Kasumi-1 (cell line): ENCODE measurements at regions not wholly inside any gene's neighbourhood (a gene's known extent, or its start where the extent isn't known, plus 50 kb on each side); places are given as distances from the start of the nearest gene placed in this dataset.
"Not testable (repeated sequence)": the region's sequence is repeated elsewhere in the genome, so short reads cannot be mapped to it uniquely, and the experiment has no call there.

ENCODE experiments used
- DNase-seq, 2 experiments: peaks; one replicate each; lab custom pipeline; 2025; lab: John Stamatoyannopoulos, UW

GRCh38 chr16:59614466-59615240, 880.5 kb upstream of the GOT2 start:
- no peak for DNase-seq

DNA sequence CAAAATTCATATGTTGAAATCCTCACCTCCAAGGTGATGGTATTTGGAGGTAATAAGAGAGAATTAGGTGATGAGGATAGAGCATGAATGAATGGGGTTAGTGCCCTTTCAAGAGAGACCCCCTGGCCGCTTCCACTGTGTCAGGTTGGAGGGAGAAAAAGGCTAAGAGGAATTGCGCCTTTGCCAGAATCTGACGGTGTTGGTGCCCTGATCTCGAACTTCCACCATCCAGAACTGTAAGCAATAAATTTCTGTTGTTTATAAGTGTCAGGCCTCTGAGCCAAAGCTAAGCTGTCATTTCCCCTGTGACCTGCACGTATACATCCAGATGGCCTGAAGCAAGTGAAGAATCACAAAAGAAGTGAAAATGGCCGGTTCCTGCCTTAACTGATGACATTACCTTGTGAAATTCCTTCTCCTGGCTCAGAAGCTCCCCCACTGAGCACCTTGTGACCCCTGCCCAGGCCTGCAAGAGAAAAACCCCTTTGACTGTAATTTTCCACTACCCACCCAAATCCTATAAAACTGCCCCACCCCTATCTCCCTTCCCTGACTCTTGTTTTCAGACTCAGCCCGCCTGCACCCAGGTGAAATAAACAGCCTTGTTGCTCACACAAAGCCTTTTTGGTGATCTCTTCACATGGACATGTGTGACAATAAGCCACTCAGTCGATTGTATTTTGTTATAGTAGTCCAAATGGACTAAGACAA, 878.9 kb upstream of the GOT2 start:
- not testable (repeated sequence) for DNase-seq

DNA sequence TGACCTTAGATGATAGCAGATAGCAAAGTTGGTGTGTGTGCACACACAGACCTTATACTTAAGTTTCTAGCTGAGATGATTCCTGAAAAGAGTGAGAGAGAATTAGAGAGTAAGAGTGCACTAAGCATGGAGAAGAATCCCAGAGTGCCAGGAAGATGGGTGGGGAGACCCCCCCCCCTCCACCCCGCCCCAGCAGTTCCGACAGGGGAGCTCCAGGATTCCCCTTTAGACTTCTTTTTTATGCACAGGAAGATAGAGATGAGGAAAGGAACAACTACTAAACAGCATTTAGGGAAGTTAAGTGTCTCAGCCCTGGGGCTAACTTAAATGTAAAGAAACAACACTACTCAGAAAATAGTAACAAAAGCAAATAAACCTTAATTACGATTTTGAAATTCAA, 878.0 kb upstream of the GOT2 start:
- no peak for DNase-seq

- no peak for DNase-seq
Measured at GRCh38 chr16:59611556-59611955, 877.4 kb upstream of the GOT2 start.

GRCh38 chr16:59605706-59606105, 871.6 kb upstream of the GOT2 start:
- no peak for DNase-seq

DNA sequence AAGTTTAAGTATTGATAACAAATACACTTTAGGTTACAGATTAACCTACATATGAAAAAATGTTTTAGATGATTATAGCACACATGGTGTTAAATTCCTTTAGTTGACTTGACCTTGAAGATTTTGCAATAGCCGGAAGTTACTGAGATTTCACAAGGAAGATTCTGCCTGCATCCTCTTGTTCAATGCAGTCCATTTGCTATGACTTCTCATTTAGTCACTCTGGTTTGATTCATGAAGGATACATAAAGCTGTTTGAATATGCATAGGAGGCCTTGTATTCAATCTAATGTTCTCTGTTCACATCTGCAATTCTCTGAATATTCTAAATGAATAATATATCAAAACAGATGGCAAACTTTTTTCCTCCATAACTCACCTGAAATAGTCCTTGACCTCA, 870.2 kb upstream of the GOT2 start:
- DNase-seq = no peak

- no peak for DNase-seq
Measured at GRCh38 chr16:59601452-59601851, 867.3 kb upstream of the GOT2 start.

DNA sequence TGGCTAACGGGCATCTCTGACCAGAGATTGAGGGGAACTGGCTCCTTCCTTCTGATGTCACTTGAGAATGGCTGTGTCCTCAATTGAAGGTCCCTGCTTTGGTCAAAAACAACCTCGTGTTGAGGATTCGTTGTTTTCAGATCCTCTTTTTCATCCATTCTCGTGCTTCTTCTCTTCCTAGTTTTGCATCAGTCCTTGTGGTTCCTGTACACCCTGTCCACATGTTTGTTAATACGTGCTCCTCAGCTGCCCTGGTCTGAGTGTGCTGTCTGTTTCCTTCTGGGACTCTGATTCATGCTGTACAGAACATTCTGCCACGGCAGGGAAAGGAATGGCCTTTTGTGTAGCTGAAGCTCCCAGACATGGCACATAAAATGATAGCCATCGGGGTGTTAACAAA, 863.2 kb upstream of the GOT2 start:
- no peak for DNase-seq

DNA sequence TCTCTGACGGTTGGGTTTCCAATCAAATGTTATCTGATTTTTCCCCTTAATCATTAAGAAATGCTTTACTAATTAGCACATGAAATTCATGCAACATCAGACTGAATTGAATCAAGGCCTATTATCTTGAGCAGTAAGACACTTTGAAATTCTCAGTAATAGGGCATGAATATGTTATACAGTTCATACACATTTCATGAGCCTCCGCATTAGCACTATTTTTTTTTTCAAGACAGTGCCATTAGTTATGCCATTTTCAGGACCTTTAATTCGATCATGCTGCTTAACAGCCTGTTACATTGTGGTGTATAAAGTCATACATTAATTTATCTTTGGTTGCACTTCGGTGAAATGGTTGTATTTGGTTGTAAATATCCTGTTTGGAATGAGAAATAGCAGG, 862.6 kb upstream of the GOT2 start:
- DNase-seq = no peak

DNA sequence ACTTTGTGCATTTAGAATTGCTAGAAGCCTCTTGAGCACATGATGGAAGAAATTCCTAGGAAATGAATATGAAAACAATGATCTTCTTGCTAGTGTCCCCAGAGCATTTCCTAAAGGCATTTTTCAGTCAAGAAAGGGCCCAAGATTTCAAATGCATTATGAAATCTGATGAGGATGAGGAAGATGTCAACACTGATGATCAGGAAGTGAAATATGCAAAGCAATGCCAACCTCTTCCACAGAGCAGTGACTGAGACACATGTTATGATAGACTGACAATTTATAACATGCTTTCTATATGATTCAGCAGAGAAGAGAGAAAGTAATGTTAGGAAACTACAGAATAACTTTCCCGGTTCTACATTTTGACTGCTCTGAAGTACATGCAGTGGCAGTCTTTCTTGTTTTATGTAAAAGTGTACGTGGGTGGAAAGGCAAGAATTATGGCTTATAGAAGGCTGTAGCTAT, 859.1 kb upstream of the GOT2 start:
- DNase-seq = no peak

- DNase-seq = no peak
Measured at GRCh38 chr16:59591480-59591879, 857.4 kb upstream of the GOT2 start.

DNA sequence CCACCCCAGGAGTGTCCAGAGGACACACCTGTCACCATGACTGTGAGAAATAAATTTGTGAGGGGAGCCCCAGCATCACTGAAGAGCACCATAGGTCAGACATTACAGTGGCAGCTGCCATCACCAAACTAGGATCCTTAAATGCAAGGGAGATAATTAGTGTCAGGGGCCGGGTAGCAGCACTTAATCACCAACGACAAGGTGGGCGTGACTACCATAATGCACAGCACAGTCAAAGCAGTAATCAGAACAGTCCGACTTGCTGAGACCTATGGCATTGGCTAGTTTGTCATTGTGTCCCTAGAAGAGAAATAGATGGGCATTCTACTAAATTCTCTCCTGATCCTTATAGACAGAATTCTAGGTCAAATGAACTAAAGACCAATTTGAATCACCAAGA, 856.7 kb upstream of the GOT2 start:
- DNase-seq = no peak

DNA sequence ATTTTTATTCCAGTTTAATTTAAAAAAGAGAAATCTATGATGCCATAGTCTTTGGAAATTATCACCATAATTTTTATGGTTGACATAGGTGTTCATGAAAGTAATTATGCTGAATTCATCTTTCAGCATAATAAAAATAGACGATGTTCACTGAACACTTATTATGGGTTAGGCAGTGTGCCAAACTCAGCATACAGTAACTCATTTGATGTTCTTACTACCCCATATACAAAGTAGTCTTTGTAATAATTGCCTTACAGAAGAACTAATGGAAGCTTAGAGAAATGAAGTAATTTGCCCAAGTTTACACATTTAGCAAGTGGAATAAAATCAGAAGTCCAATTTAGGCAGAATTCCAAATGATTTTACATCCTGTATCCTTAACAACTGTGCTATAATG, 852.2 kb upstream of the GOT2 start:
- DNase-seq = no peak

GRCh38 chr16:59574296-59574695, 840.2 kb upstream of the GOT2 start:
- no peak for DNase-seq

DNA sequence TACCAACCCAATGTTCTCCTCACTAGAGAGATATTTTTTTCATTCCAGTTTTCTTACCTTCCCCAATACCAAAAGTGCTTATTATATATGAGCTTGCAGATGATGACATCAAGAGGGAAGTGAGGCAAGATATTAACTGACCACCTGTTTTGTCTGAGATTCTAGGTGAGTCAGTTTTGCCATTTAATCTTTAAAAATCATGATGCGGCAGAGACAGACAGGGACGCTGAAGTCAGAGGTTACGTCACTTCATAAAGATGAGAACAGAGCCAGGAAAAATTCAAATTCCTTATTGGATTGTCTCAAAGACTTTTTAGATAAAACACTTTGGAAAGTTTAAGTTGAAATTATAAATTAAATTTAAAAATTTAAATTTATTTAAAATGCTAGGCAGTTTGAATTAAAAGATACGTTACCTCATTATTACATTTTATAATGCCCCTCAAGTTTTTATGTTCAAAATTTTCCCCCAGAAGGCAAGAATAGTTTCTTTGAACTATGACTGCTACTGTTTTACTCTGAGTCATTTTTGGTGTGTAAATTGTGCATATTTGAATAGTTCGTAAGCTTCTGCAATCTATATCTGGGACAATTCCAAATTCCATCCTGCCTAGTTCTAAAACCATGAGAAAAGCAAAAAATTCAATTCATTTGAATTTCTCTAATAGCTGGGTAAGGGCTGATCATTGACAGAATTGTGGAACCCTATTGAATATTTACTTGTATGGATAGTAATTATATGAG, 839.6 kb upstream of the GOT2 start:
- no peak for DNase-seq

DNA sequence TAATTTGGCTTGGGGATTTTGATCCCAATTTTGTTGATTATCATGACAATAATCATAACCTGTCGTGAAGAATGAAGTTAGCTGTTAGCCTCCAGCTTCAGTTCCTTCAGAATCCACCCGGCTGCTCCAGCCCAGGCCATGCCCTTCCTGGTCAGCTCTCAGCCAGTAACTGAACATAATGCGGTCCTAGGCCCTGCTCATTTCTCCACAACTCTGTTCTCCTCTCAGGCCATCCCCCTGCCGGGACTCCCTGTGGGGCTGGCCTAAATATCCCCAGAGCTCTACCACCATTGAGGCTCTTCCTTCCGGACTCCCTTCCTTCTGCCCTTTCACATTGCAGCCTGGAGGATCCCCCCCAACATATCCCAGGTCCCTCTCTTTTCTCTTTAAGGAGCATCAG, 833.4 kb upstream of the GOT2 start:
- no peak for DNase-seq

DNA sequence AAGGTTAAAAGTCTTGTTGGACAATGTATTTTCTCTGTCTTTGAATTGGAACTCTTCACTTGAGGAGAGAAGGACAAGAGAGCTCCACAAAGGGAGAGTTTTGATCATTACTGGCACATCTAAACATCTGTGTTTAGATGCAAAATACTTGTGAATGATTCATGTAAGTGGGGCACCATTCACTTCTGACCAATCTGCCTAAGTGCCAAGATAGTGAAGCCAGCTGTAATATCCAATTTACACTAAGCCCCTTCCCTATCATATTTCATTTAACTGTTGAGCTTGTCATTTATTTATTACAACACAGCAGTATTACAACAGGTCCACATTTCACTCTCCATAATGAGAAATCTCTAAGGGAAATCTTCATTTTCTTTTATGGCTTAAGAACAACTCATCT, 832.3 kb upstream of the GOT2 start:
- no peak for DNase-seq

DNA sequence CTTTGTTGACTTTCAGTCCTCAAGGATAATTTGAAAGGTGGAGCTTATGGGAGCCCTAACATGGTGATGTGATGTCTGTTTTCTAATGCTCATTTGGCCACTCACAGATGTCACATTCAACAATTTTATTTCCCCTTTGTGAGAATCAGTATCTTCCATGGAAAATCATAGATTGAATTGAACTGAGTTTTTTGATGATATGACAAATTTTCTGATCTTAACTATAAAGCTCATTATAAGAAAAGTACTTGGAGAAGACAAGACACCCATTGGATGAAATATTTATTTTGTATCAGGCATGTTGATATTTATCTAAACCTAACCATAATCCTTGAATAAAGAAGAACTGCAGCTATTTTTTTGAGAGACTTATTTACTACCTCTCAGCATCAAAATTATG, 824.6 kb upstream of the GOT2 start:
- no peak for DNase-seq

DNA sequence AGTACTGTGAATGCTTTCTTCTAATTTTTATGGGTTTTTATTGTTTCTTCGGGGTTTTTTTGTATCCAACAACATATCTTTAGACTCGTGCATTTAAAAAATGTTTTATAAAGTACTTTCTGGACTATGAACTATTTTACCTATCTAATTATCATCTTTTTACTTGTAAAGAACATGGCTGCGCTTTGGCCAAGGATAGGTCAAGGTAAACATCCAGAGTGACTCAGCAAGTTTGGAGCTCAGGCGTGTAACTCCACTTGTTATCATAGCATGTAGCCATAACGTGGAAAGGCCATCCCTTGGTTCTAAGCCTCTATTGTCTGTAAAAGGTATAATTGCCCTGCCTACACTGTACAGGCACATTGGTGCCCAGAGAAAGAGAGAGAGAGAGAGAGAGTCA, 818.0 kb upstream of the GOT2 start:
- no peak for DNase-seq

DNA sequence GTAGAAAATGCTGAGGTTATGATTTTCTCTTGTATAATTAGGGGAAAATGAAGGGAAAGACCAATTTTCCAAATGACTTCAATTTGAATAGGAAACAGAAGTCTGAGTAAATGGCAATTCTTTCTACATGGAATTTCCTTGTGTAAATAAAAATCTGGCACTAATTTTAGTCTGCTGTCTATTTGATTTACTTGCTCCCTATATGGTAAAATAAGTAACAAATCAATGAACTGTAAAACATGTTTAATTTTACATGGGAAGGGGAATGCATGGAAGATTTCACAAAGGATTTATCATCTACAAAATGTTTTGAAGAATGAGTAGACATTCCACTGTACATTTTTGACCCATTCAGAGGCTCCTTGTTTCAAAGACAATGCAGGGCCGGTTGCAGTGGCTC, 811.6 kb upstream of the GOT2 start:
- no peak for DNase-seq

DNA sequence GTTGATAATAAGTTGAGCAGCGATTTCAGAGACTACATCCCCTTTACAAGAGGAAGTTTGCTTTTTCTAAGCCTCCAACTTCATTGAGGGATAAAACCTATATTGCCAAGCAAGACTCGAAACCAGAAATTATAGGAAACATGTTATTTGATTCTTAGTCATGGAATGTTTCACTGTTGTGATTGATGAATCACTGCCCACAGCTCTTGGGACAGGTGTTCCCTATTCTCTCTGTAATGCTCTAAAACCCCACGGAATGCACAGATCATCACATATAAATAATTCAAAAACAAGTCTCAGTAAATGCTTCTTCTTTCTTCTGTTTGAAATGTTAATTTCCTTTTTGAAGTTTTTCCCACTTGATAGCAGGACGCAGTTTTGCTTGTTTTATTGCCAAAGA, 809.5 kb upstream of the GOT2 start:
- no peak for DNase-seq

- no peak for DNase-seq
Measured at GRCh38 chr16:59540621-59541020, 806.5 kb upstream of the GOT2 start.

DNA sequence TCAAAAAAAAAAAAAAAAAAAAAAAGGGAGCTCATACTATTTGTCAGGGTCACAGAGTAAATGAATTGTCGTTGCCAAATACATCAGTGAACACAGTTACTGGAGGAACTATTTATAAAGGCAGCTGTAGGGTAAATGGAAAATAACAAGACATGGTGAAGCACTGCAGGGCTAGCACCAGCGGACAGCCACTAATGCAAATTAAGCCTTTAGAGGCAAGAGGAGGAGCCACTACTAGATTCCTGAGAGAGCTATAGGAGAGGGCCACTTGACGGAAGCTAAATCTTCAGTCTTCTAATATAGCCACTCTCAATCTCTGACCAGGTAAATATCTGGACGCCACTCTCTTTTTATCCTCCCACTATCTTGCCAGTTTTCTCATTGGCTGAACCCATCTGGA, 801.2 kb upstream of the GOT2 start:
- DNase-seq = no peak
